Tibial artery (tissue), 4 donors: ENCODE measurements at regions not wholly inside any gene's neighbourhood (a gene's known extent, or its start where the extent isn't known, plus 50 kb on each side); places are given as distances from the start of the nearest gene placed in this dataset.

Source experiments
- DNase-seq, 2 donors: peaks; one replicate each; pipeline ENCODE4 v3.0.0-alpha.2; 2019
- H3K27ac ChIP-seq, 2 donors: fragments of 200-600 bp; sonication (generic) in 1 of 2; 1 replicate in 1 of 2; 2 replicates in 1 of 2; pipeline ENCODE4 v1.5.1; 2018 to 2019; ENCODE audit warnings: mild to moderate bottlenecking in 1 of 2
- H3K27me3 ChIP-seq, 2 donors: fragments of 200-600 bp; sonication (generic) in 1 of 2; one replicate each; pipeline versions ENCODE4 v1.5.1 to v1.6.0; 2016 to 2019
- H3K36me3 ChIP-seq, 3 donors: fragments of 200-600 bp; sonication (generic) in 2 of 3; one replicate each; pipeline ENCODE4 v1.5.1; 2016 to 2019; ENCODE audit warnings: mild to moderate bottlenecking in 2 of 3
- H3K4me1 ChIP-seq, 4 donors: fragments of 200-600 bp; sonication (generic) in 2 of 4; 1 replicate in 3 of 4; 2 replicates in 1 of 4; pipeline ENCODE4 v1.5.1; 2016 to 2019
- H3K4me3 ChIP-seq, 2 donors: fragments of 200-600 bp; sonication (generic) in 1 of 2; 1 replicate in 1 of 2; 2 replicates in 1 of 2; pipeline ENCODE4 v1.5.1; 2018 to 2019; ENCODE audit warnings: mild to moderate bottlenecking in 2 of 2
- H3K9me3 ChIP-seq, 3 donors: fragments of 200-600 bp; sonication (generic) in 1 of 3; one replicate each; pipeline ENCODE4 v1.5.1; 2016 to 2019
- intact Hi-C: fragments of 100-400 bp; cut with DNase I; formaldehyde crosslinking; loops from one replicate; pipeline ENCODE4 v1.15.0; 2023; ENCODE audit warnings: low total_unique reads
- TF ChIP-seq, protein P1 (sequence below), 2 experiments: fragments of 200-600 bp in 1 of 2; fragments of 450-650 bp in 1 of 2; IDR thresholded peaks; one replicate each; pipeline ENCODE4 v1.5.1; 2017 to 2019; ENCODE audit warnings: antibody characterized with exemption in 2 of 2, mild to moderate bottlenecking in 1 of 2, moderate library complexity in 1 of 2

DNA sequence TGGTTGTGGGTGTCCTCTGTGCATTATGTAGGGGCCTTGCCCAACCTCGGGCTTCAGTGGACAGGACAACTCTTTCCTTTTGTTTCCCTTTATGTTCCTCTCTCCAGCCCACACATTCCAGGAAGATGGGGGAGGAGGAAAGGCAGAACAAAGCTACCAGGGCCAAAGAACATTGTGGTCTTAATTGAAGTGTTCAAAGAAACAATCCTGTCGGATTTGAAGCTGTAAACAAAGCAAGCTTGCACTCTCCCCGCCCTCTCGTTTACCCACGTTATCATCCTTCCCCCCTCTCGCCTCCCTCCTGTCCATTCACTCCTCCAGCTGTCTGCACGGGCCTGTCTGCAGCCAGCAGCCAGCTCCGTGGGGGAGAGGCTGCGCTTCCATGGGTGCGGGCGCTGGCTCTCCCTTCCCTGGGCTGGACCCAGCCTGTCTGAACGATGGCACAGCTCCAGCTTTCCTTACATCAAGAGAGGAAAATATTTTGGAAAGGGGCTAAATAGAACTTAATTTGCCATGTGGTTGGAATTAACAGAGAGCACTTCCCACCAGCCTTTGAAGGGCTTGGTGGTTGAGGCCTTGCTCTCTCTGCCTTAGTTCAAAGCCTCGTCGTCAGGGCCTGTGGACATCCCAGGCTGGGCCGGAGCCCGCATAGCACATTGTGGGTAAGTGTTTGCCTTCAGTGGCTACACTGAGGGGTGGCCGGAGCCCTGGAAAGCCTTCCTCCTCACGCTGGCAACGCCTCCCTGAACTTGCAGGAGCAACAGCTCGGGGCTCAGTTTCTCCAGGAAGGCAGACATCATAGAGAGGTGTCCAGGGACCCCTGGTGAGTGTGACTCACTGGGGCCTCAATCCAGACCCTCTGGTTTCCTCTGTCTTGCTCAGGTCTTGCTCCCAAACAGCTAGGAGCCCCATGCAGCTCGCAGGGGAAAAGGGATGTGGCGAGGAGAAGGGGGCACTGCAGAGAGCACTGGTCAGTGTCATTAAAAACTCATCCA is 60.6 kb upstream of the HS6ST1 start:
- H3K9me3 ChIP-seq, result no peaks in the 10 kb centered on the region
- H3K4me1 ChIP-seq, result peaks cover 0 to 59% (median 30%) of the 10 kb centered on the region in 4 donors
- intact Hi-C loops, result no loop called here
- H3K27ac ChIP-seq, result peak overlapping the region; percentile 14 to 38
- H3K36me3 ChIP-seq, result no peaks in the 10 kb centered on the region
- peak; percentile 45 to 75 for DNase-seq
- H3K27me3 ChIP-seq, result no peaks in the 10 kb centered on the region
- no peak overlapping the region for H3K4me3 ChIP-seq
- TF ChIP-seq, protein P1, sequence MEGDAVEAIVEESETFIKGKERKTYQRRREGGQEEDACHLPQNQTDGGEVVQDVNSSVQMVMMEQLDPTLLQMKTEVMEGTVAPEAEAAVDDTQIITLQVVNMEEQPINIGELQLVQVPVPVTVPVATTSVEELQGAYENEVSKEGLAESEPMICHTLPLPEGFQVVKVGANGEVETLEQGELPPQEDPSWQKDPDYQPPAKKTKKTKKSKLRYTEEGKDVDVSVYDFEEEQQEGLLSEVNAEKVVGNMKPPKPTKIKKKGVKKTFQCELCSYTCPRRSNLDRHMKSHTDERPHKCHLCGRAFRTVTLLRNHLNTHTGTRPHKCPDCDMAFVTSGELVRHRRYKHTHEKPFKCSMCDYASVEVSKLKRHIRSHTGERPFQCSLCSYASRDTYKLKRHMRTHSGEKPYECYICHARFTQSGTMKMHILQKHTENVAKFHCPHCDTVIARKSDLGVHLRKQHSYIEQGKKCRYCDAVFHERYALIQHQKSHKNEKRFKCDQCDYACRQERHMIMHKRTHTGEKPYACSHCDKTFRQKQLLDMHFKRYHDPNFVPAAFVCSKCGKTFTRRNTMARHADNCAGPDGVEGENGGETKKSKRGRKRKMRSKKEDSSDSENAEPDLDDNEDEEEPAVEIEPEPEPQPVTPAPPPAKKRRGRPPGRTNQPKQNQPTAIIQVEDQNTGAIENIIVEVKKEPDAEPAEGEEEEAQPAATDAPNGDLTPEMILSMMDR (IDR thresholded peaks at IDR 0.05), result no peak

DNA sequence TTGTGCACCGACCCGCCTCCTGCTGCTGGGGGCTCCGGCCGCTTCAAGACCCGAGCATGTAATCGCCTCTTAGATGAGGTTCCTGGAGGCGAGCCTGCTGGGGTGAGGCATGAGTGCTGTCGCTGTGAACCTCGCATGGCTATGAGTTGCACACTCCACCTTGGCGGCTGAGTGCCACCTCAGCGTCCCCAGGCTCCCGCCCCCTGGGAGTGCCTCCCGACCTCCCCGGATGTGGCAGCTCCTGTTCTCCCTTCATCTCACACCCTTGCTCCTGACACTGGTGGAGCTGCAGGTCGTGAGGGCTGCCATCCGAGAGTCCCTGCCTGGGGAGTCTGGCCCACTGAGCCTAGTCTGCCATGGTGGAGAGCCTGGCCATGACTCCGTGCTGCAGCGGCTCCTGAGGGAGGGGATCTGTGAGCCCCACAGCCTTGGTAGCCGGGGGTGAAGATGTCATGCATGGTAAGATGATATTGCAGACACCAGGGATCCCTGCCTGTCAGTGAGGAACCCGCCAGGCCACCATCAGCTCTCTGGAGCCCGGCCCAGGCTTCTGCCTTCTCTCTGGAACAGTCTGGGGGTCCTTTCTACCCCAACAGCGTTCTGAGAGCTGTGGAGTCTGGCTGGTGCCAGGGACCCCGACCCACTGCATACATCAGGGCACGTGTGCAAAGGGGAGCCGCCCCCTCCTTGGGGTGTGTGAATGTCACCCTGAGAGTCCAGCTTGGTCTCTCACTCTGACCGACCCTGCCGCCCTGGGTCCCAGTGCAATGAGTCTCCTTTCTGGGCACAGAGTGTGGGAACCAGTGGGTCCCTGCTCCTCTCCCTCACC is 61.6 kb upstream of the HS6ST1 start:
- Histone ChIP-seq H3K27me3 (no peaks in the 10 kb centered on the region), H3K27ac (no peak overlapping the region), H3K4me1 (peaks cover 0 to 50% (median 20%) of the 10 kb centered on the region in 4 donors), H3K36me3 (no peaks in the 10 kb centered on the region), H3K4me3 (no peak overlapping the region), H3K9me3 (no peaks in the 10 kb centered on the region)
- DNase-seq, result peak; percentile 19 to 60
- intact Hi-C loops, result no loop called here
- TF ChIP-seq, protein P1 (IDR thresholded peaks at IDR 0.05), result no peak

DNA sequence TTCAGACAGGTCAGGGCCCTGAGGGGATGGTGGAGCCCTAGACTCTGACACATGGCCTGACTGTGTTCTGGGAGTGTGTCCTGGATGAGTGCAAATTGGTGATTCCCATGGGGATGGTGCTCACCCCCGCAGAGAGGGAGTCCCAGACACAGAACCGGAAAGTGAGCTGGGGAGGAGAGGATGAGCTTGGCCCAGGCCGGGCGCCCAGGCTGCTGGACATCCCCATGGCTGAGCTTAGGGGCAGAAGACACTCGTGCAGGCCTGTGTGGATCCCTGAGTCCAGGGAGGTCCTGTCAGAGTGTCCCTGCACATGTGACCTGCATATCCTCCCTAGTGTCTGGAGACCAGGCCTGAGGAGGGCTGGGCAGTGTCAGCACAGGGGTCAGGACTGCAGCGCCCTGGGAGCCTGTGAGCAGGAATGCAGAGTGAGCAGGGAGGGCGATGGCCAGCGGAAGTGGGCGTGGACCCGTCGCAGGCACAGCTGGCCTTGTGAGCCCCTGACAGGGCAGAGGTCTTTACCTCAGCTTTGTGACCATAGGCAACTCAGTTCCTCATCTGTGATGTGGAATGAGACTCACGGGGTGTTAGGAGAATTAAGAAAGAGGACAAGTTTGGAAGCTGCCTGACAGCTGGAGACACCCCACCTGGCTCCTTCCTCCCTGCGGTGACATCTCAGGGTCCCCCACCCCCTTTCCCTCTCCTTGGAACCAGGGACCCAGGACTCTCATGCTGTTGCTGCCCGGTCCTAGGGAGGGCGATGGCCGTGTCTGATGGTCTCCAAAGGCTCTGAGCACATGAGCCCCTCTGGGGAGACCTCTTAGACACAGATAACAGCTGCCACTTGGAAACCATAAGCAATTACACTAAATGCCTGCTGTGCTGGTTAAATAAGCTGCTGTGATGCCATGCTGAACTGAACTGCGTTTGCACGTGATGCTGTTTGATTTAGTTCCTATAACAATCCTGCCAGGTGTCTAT is 62.6 kb upstream of the HS6ST1 start:
- Histone ChIP-seq H3K27ac (no peak overlapping the region), H3K36me3 (no peaks in the 10 kb centered on the region), H3K27me3 (no peaks in the 10 kb centered on the region), H3K4me3 (no peak overlapping the region), H3K9me3 (no peaks in the 10 kb centered on the region), H3K4me1 (peaks cover 0 to 41% (median 11%) of the 10 kb centered on the region in 4 donors)
- TF ChIP-seq, protein P1 (IDR thresholded peaks at IDR 0.05), result no peak
- intact Hi-C loops, result no loop called here
- peak; percentile 15 to 63 for DNase-seq

DNA sequence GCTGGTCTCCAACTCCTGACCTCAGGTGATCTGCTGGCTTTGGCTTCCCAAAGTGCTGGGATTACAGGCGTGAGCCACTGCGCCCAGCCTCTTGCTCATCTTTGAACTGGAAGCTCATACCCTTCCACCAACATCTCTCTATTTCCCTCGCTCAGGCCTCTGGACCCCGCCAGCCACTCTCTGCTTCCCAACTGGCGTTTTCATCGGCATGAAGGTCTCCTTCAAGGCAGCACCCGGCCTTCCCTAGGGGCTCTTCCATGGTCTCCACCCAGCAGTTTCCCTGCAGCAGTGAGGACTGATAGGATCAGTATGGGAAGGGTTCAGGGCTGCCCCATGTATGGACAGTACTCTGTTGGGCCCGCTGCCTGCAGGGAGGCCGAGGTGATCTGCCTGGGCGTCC is 65.8 kb upstream of the HS6ST1 start:
- Histone ChIP-seq H3K9me3 (no peaks in the 10 kb centered on the region), H3K4me1 (peaks cover 0 to 18% (median 5%) of the 10 kb centered on the region in 4 donors), H3K27me3 (no peaks in the 10 kb centered on the region), H3K36me3 (no peaks in the 10 kb centered on the region), H3K27ac (no peak overlapping the region), H3K4me3 (no peak overlapping the region)
- DNase-seq, result peak in 1 of 2 donors; percentile 27
- intact Hi-C loops, result no loop called here
- TF ChIP-seq, protein P1 (IDR thresholded peaks at IDR 0.05), result no peak

DNA sequence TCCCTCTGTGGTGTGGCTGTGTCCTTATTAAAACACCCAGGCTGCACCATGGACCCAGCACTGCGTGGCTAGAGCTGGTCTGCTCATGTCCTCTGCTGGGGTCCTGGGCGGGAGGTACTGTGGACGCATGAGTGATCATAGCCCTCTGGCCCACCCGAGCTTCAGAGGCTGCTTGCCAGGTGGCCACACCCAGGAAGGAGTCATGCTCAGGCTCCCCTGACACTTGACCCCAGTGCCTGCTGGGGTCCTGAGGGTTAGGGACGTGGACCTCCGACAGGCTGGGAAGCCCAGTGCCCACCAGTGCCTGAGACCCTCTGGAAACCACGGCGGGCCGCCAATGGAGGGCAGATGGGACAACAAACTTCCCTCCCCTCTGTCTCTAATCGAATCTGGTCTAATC is 66.3 kb upstream of the HS6ST1 start:
- DNase-seq, result peak in 1 of 2 donors; percentile 55
- intact Hi-C loops, result no loop called here
- no peaks in the 10 kb centered on the region for H3K36me3 ChIP-seq

More for the DNA sequence above, 66.3 kb upstream of the HS6ST1 start:
- TF ChIP-seq, protein P1 (IDR thresholded peaks at IDR 0.05), result no peak
- Histone ChIP-seq H3K27me3 (no peaks in the 10 kb centered on the region), H3K27ac (no peak overlapping the region), H3K4me3 (no peak overlapping the region), H3K4me1 (peaks cover 0 to 17% (median 7%) of the 10 kb centered on the region in 4 donors), H3K9me3 (no peaks in the 10 kb centered on the region)
